ENCODE measurements at regions not wholly inside any gene's neighbourhood (a gene's known extent, or its start where the extent isn't known, plus 50 kb on each side); places are given as distances from the start of the nearest gene placed in this dataset.

GRCh38 chr10:36280321-36280741 lies 638.2 kb upstream of the FZD8 start:
- Histone ChIP-seq H3K27ac (ENCODE audit: low read length) (no peak overlapping the region), H3K4me1 (ENCODE audit: control insufficient read depth, insufficient read depth, low read length) (no peaks in the 10 kb centered on the region), H3K27me3 (ENCODE audit: control insufficient read depth, insufficient read depth, low read length) (no peaks in the 10 kb centered on the region), H3K36me3 (ENCODE audit: control insufficient read depth, insufficient read depth, low read length) (no peaks in the 10 kb centered on the region), H3K4me3 (ENCODE audit: low read length) (no peak overlapping the region), H3K9me3 (ENCODE audit: control insufficient read depth, insufficient read depth, low read length) (peaks cover 5% of the 10 kb centered on the region)
- DNase-seq (no peak), ATAC-seq (no peak)
- Mint-ChIP-seq H3K27ac (no peak overlapping the region), H3K27me3 (ENCODE audit: low read depth in 2 of 2) (peaks cover 0 to 4% of the 10 kb centered on the region in 2 donors), H3K4me3 (no peak overlapping the region), H3K9me3 (peaks cover 5 to 8% of the 10 kb centered on the region in 2 donors), H3K4me1 (no peaks in the 10 kb centered on the region), H3K36me3 (no peaks in the 10 kb centered on the region)
- TF ChIP-seq, protein P1, sequence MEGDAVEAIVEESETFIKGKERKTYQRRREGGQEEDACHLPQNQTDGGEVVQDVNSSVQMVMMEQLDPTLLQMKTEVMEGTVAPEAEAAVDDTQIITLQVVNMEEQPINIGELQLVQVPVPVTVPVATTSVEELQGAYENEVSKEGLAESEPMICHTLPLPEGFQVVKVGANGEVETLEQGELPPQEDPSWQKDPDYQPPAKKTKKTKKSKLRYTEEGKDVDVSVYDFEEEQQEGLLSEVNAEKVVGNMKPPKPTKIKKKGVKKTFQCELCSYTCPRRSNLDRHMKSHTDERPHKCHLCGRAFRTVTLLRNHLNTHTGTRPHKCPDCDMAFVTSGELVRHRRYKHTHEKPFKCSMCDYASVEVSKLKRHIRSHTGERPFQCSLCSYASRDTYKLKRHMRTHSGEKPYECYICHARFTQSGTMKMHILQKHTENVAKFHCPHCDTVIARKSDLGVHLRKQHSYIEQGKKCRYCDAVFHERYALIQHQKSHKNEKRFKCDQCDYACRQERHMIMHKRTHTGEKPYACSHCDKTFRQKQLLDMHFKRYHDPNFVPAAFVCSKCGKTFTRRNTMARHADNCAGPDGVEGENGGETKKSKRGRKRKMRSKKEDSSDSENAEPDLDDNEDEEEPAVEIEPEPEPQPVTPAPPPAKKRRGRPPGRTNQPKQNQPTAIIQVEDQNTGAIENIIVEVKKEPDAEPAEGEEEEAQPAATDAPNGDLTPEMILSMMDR (IDR thresholded peaks at IDR 0.05), result no peak
- WGBS (ENCODE audit: insufficient coverage), result 100% methylated on average over 1 of the region's 1 CpG
- intact Hi-C loops (cut with micrococcal nuclease), result no loop called here

DNA sequence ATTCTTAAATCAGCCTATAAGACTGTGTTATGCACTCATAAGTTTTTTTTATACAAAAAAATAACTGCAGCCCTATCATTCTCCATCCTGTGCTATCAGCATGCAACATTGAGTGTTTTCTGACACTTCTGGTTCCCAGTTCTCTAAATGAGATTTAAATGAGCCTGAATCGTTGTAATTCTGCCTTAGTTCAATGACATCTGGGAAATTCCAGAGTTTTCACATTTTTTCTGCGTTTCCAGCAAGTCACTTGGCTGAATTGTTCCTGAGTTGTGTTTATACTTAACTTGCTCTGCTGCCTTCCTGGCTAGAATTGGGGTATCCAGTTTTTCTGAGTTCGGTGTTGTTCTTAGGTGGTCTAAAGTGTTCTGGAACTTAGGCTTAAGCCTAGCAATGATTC lies 636.1 kb upstream of the FZD8 start:
- intact Hi-C loops (cut with micrococcal nuclease), result no loop called here
- H3K4me1 Mint-ChIP-seq, result no peaks in the 10 kb centered on the region
- H3K9me3 Mint-ChIP-seq, result peaks cover 7 to 8% of the 10 kb centered on the region in 2 donors
- Histone ChIP-seq H3K4me1 (ENCODE audit: control insufficient read depth, insufficient read depth, low read length) (no peaks in the 10 kb centered on the region), H3K27ac (ENCODE audit: low read length) (no peak overlapping the region), H3K27me3 (ENCODE audit: control insufficient read depth, insufficient read depth, low read length) (no peaks in the 10 kb centered on the region), H3K4me3 (ENCODE audit: low read length) (no peak overlapping the region), H3K9me3 (ENCODE audit: control insufficient read depth, insufficient read depth, low read length) (no peaks in the 10 kb centered on the region), H3K36me3 (ENCODE audit: control insufficient read depth, insufficient read depth, low read length) (no peaks in the 10 kb centered on the region)
- no peaks in the 10 kb centered on the region for H3K36me3 Mint-ChIP-seq
- WGBS (ENCODE audit: insufficient coverage), result 70% methylated on average over 3 of the region's 3 CpGs
- DNase-seq (no peak), ATAC-seq (no peak)
- H3K27ac Mint-ChIP-seq, result no peak overlapping the region
- no peak overlapping the region for H3K4me3 Mint-ChIP-seq
- peaks cover 0 to 4% of the 10 kb centered on the region in 2 donors for H3K27me3 Mint-ChIP-seq (ENCODE audit: low read depth in 2 of 2)
- TF ChIP-seq, protein P1 (IDR thresholded peaks at IDR 0.05), result no peak

DNA sequence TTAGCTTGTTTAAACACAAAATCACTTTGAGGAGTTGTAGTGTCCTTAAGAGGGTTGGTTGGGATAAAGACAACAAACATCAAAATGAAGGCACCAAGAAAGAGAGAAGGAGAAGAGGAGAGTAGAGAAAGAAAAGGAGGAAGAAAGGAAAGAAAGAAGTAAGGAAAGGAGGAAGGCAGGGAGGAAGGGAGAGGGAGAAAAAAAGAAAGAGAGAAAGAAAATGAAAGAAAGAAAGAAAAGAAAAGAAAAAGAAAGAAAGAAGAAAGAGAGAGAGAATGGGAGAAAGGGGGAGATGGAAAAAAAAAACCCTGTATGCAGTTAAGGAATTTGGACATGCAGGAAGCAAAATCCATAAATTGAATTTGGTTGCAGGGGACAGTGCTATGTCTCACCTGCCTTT lies 635.4 kb upstream of the FZD8 start:
- no peaks in the 10 kb centered on the region for H3K9me3 ChIP-seq (ENCODE audit: control insufficient read depth, insufficient read depth, low read length)
- Mint-ChIP-seq H3K4me3 (no peak overlapping the region), H3K36me3 (no peaks in the 10 kb centered on the region), H3K9me3 (peaks cover 7 to 8% of the 10 kb centered on the region in 2 donors), H3K27ac (no peak overlapping the region), H3K4me1 (no peaks in the 10 kb centered on the region), H3K27me3 (ENCODE audit: low read depth in 2 of 2) (peaks cover 0 to 4% of the 10 kb centered on the region in 2 donors)
- no peaks in the 10 kb centered on the region for H3K36me3 ChIP-seq (ENCODE audit: control insufficient read depth, insufficient read depth, low read length)
- intact Hi-C loops (cut with micrococcal nuclease), result no loop called here
- TF ChIP-seq, protein P1 (IDR thresholded peaks at IDR 0.05), result no peak
- H3K27me3 ChIP-seq (ENCODE audit: control insufficient read depth, insufficient read depth, low read length), result no peaks in the 10 kb centered on the region
- no peak for DNase-seq
- no peak overlapping the region for H3K27ac ChIP-seq (ENCODE audit: low read length)
- no peak overlapping the region for H3K4me3 ChIP-seq (ENCODE audit: low read length)
- H3K4me1 ChIP-seq (ENCODE audit: control insufficient read depth, insufficient read depth, low read length), result no peaks in the 10 kb centered on the region
- no peak for ATAC-seq

GRCh38 chr10:36271627-36272340 lies 629.7 kb upstream of the FZD8 start:
- TF ChIP-seq, protein P1 (IDR thresholded peaks at IDR 0.05), result no peak
- H3K36me3 ChIP-seq (ENCODE audit: control insufficient read depth, insufficient read depth, low read length), result no peaks in the 10 kb centered on the region
- H3K4me3 Mint-ChIP-seq, result no peak overlapping the region
- DNase-seq, result no peak
- no peaks in the 10 kb centered on the region for H3K4me1 Mint-ChIP-seq
- H3K4me1 ChIP-seq (ENCODE audit: control insufficient read depth, insufficient read depth, low read length), result no peaks in the 10 kb centered on the region
- 86% methylated on average over 2 of the region's 2 CpGs for WGBS (ENCODE audit: insufficient coverage)
- no peak overlapping the region for H3K27ac ChIP-seq (ENCODE audit: low read length)
- intact Hi-C loops (cut with micrococcal nuclease), result no loop called here
- H3K27me3 Mint-ChIP-seq (ENCODE audit: low read depth in 2 of 2), result no peaks in the 10 kb centered on the region
- no peak overlapping the region for H3K27ac Mint-ChIP-seq
- H3K4me3 ChIP-seq (ENCODE audit: low read length), result no peak overlapping the region
- H3K9me3 ChIP-seq (ENCODE audit: control insufficient read depth, insufficient read depth, low read length), result no peaks in the 10 kb centered on the region
- no peak for ATAC-seq
- no peaks in the 10 kb centered on the region for H3K27me3 ChIP-seq (ENCODE audit: control insufficient read depth, insufficient read depth, low read length)
- peaks cover 5 to 7% of the 10 kb centered on the region in 2 donors for H3K9me3 Mint-ChIP-seq
- no peaks in the 10 kb centered on the region for H3K36me3 Mint-ChIP-seq

Data from natural killer cell (primary cell).